ENCODE measurements at regions not wholly inside any gene's neighbourhood (a gene's known extent, or its start where the extent isn't known, plus 50 kb on each side); places are given as distances from the start of the nearest gene placed in this dataset.

- TF ChIP-seq CTCF (IDR thresholded peaks at IDR 0.05; ENCODE audit: low read depth, low read length, poor library complexity, severe bottlenecking) = no peak
- TF ChIP-seq EZH2phosphoT487 (IDR thresholded peaks at IDR 0.05; ENCODE audit: borderline replicate concordance, low read length) = no peak
Measured at GRCh38 chr20:39633689-39634088, 671.5 kb downstream of the DHX35 start.

All from DOHH2 (cell line).